ENCODE measurements at regions not wholly inside any gene's neighbourhood (a gene's known extent, or its start where the extent isn't known, plus 50 kb on each side); places are given as distances from the start of the nearest gene placed in this dataset.

GRCh38 chr7:46716926-46717325, 795.9 kb upstream of the IGFBP3 start:
- no peaks in the 10 kb centered on the region for H3K9me3 ChIP-seq (ENCODE audit: control extremely low read depth in 1 of 3, control insufficient read depth in 2 of 3, insufficient read depth in 1 of 3, low read length in 2 of 3)
- ChIA-PET POLR2A (no interaction called here), CTCF (no interaction called here)
- H3K4me3 ChIP-seq (ENCODE audit: control extremely low read depth in 1 of 5, extremely low read depth in 1 of 5, insufficient read depth in 1 of 5, low read depth in 2 of 5, low read length in 4 of 5): no peak overlapping the region
- no peak for ATAC-seq (ENCODE audit: low read depth)
- H3K79me2 ChIP-seq (ENCODE audit: control insufficient read depth, insufficient read depth, low read length): no peaks in the 10 kb centered on the region
- H3K9ac ChIP-seq (ENCODE audit: low read length): no peak overlapping the region
- no peak overlapping the region for H3K4me3 Mint-ChIP-seq
- no peaks in the 10 kb centered on the region for H3K36me3 ChIP-seq (replicated peaks in 1 of 2; ENCODE audit: control extremely low read depth in 1 of 2, control insufficient read depth in 1 of 2, extremely low read depth in 1 of 2, insufficient read depth in 2 of 2, low read length in 1 of 2)
- H3K9me3 Mint-ChIP-seq (ENCODE audit: insufficient read depth): no peaks in the 10 kb centered on the region
- no peak overlapping the region for H2AFZ ChIP-seq (ENCODE audit: insufficient read depth, low read depth, low read length, poor library complexity, severe bottlenecking)
- no peak overlapping the region for H3K4me2 ChIP-seq (replicated peaks; ENCODE audit: low read depth, low read length, poor library complexity, severe bottlenecking)
- intact Hi-C loops (cut with micrococcal nuclease): no loop called here
- no peaks in the 10 kb centered on the region for H3K27me3 Mint-ChIP-seq
- DNase-seq: no peak
- no CpG with 5 or more reads among the region's 1 CpG for WGBS (ENCODE audit: insufficient coverage)
- H4K20me1 ChIP-seq (ENCODE audit: control insufficient read depth, insufficient read depth, low read length, poor library complexity, severe bottlenecking): no peaks in the 10 kb centered on the region
- H3K27ac Mint-ChIP-seq: no peak overlapping the region
- no peaks in the 10 kb centered on the region for H3K4me1 Mint-ChIP-seq
- no peaks in the 10 kb centered on the region for H3K4me1 ChIP-seq (ENCODE audit: control insufficient read depth in 2 of 2, insufficient read depth in 2 of 2, low read length in 2 of 2)
- TF ChIP-seq, protein P1, sequence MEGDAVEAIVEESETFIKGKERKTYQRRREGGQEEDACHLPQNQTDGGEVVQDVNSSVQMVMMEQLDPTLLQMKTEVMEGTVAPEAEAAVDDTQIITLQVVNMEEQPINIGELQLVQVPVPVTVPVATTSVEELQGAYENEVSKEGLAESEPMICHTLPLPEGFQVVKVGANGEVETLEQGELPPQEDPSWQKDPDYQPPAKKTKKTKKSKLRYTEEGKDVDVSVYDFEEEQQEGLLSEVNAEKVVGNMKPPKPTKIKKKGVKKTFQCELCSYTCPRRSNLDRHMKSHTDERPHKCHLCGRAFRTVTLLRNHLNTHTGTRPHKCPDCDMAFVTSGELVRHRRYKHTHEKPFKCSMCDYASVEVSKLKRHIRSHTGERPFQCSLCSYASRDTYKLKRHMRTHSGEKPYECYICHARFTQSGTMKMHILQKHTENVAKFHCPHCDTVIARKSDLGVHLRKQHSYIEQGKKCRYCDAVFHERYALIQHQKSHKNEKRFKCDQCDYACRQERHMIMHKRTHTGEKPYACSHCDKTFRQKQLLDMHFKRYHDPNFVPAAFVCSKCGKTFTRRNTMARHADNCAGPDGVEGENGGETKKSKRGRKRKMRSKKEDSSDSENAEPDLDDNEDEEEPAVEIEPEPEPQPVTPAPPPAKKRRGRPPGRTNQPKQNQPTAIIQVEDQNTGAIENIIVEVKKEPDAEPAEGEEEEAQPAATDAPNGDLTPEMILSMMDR (IDR thresholded peaks at IDR 0.05): no peak
- no peak for TF ChIP-seq EZH2 (IDR thresholded peaks at IDR 0.05; ENCODE audit: borderline replicate concordance, insufficient read depth, low read depth, low read length, poor library complexity, severe bottlenecking)
- no peaks in the 10 kb centered on the region for H3K27me3 ChIP-seq (replicated peaks in 1 of 4; ENCODE audit: control extremely low read depth in 1 of 4, control insufficient read depth in 3 of 4, insufficient read depth in 4 of 4, low read length in 3 of 4)
- no peak overlapping the region for H3K27ac ChIP-seq (ENCODE audit: low read length in 2 of 2)

DNA sequence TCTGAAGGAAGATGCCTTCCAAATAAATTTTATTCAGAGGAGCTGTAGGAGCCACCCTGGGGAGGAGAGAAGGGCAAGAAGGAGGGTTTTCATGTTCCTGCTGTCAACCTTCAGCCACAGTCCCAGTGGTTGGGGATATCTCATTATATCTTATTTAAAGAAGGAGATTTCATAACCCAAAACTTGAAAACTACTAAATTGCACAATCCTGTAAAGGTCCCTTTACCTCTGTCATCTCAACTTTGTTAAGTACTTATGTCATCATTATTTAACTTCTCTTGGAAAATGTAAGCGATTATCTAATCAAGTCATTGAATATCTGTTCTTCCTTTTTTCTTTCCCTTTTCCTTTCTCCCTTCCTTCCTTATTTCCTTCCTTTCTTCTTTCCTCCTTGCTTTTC, 794.5 kb upstream of the IGFBP3 start:
- Histone ChIP-seq H3K9ac (ENCODE audit: low read length) (no peak overlapping the region), H3K36me3 (replicated peaks in 1 of 2; ENCODE audit: control extremely low read depth in 1 of 2, control insufficient read depth in 1 of 2, extremely low read depth in 1 of 2, insufficient read depth in 2 of 2, low read length in 1 of 2) (no peaks in the 10 kb centered on the region), H3K4me3 (ENCODE audit: control extremely low read depth in 1 of 5, extremely low read depth in 1 of 5, insufficient read depth in 1 of 5, low read depth in 2 of 5, low read length in 4 of 5) (no peak overlapping the region), H4K20me1 (ENCODE audit: control insufficient read depth, insufficient read depth, low read length, poor library complexity, severe bottlenecking) (no peaks in the 10 kb centered on the region), H2AFZ (ENCODE audit: insufficient read depth, low read depth, low read length, poor library complexity, severe bottlenecking) (no peak overlapping the region), H3K27me3 (replicated peaks in 1 of 4; ENCODE audit: control extremely low read depth in 1 of 4, control insufficient read depth in 3 of 4, insufficient read depth in 4 of 4, low read length in 3 of 4) (no peaks in the 10 kb centered on the region), H3K27ac (ENCODE audit: low read length in 2 of 2) (no peak overlapping the region), H3K4me1 (ENCODE audit: control insufficient read depth in 2 of 2, insufficient read depth in 2 of 2, low read length in 2 of 2) (no peaks in the 10 kb centered on the region), H3K79me2 (ENCODE audit: control insufficient read depth, insufficient read depth, low read length) (no peaks in the 10 kb centered on the region), H3K4me2 (replicated peaks; ENCODE audit: low read depth, low read length, poor library complexity, severe bottlenecking) (no peak overlapping the region), H3K9me3 (ENCODE audit: control extremely low read depth in 1 of 3, control insufficient read depth in 2 of 3, insufficient read depth in 1 of 3, low read length in 2 of 3) (no peaks in the 10 kb centered on the region)
- Mint-ChIP-seq H3K27ac (no peak overlapping the region), H3K4me3 (no peak overlapping the region), H3K9me3 (ENCODE audit: insufficient read depth) (no peaks in the 10 kb centered on the region), H3K27me3 (no peaks in the 10 kb centered on the region), H3K4me1 (no peaks in the 10 kb centered on the region)
- no CpG with 5 or more reads among the region's 1 CpG for WGBS (ENCODE audit: insufficient coverage)
- no peak for TF ChIP-seq EZH2 (IDR thresholded peaks at IDR 0.05; ENCODE audit: borderline replicate concordance, insufficient read depth, low read depth, low read length, poor library complexity, severe bottlenecking)
- TF ChIP-seq, protein P1 (IDR thresholded peaks at IDR 0.05): no peak
- no peak for ATAC-seq (ENCODE audit: low read depth)
- ChIA-PET CTCF (no interaction called here), POLR2A (no interaction called here)
- intact Hi-C loops (cut with micrococcal nuclease): no loop called here
- no peak for DNase-seq
